HCT116 (cell line): ENCODE measurements at regions not wholly inside any gene's neighbourhood (a gene's known extent, or its start where the extent isn't known, plus 50 kb on each side); places are given as distances from the start of the nearest gene placed in this dataset.

ENCODE experiments used
- CEBPB ChIP-seq: IDR thresholded peaks from 2 replicates; pipeline ENCODE4 v1.6.1; 2012; ENCODE audit warnings: low read depth
- CTCF ChIP-seq, 3 experiments: fragments of 200-600 bp in 1 of 3; sonication (generic) in 1 of 3; IDR thresholded peaks in 2 of 3; conservative IDR thresholded peaks in 1 of 3; 2 replicates each; pipeline ENCODE4 v1.5.1; 2012 to 2017; ENCODE audit warnings: low read depth in 2 of 3, low read length in 2 of 3, antibody characterized with exemption in 1 of 3, borderline replicate concordance in 1 of 3, control low read depth in 1 of 3, mild to moderate bottlenecking in 1 of 3, mixed read lengths in 1 of 3, mixed run types in 1 of 3, moderate library complexity in 1 of 3; ENCODE audit not compliant: insufficient read depth in 1 of 3
- EGR1 ChIP-seq: IDR thresholded peaks from 2 replicates; pipeline ENCODE4 v1.6.1; 2012; ENCODE audit warnings: low read depth
- FOSL1 ChIP-seq: IDR thresholded peaks from 2 replicates; pipeline ENCODE4 v1.6.1; 2012; ENCODE audit warnings: low read depth
- MAX ChIP-seq: IDR thresholded peaks from 2 replicates; pipeline ENCODE4 v1.6.1; 2012
- POLR2A ChIP-seq: IDR thresholded peaks from 2 replicates; pipeline ENCODE4 v1.7.0; 2011; ENCODE audit warnings: borderline replicate concordance; ENCODE audit not compliant: insufficient read depth, insufficient read length; ENCODE audit errors: extremely low read depth
- POLR2AphosphoS5 ChIP-seq: IDR thresholded peaks from 2 replicates; pipeline ENCODE4 v1.6.1; 2011; ENCODE audit warnings: mild to moderate bottlenecking, low read depth, low read length, moderate library complexity
- SP1 ChIP-seq: IDR thresholded peaks from 2 replicates; pipeline ENCODE4 v1.6.1; 2012; ENCODE audit warnings: low read depth
- ZNF274 ChIP-seq: fragments of 200-500 bp; sonication (Bioruptor generic); IDR thresholded peaks from 2 replicates; pipeline ENCODE4 v1.6.1; 2014; ENCODE audit warnings: mild to moderate bottlenecking, low read depth, low read length, inconsistent platforms

GRCh38 chr5:125961150-125961549, 462.1 kb upstream of the GRAMD2B start:
- TF ChIP-seq FOSL1, result no peak
- TF ChIP-seq POLR2AphosphoS5, result no peak
- no peak for TF ChIP-seq MAX
- TF ChIP-seq POLR2A, result no peak
- no peak for TF ChIP-seq CEBPB
- no peak for TF ChIP-seq EGR1
- TF ChIP-seq ZNF274, result no peak
- TF ChIP-seq CTCF (IDR thresholded peaks at IDR 0.05 in 2 of 3, conservative IDR thresholded peaks at IDR 0.05 in 1 of 3; ENCODE audit: borderline replicate concordance in 1 of 3, insufficient read depth in 1 of 3, low read depth in 2 of 3, low read length in 2 of 3), result no peak
- no peak for TF ChIP-seq SP1
